IPS-18a (cell line): ENCODE measurements at regions not wholly inside any gene's neighbourhood (a gene's known extent, or its start where the extent isn't known, plus 50 kb on each side); places are given as distances from the start of the nearest gene placed in this dataset.

Experiments used
- H3K27ac ChIP-seq: one replicate; pipeline ENCODE4 v1.5.1; 2013; ENCODE audit warnings: low read length
- H3K27me3 ChIP-seq: one replicate; pipeline ENCODE4 v1.6.1; 2013; ENCODE audit warnings: mild to moderate bottlenecking, low read length; ENCODE audit not compliant: control insufficient read depth, insufficient read depth
- H3K36me3 ChIP-seq: one replicate; pipeline ENCODE4 v1.6.1; 2013; ENCODE audit warnings: low read depth, low read length; ENCODE audit not compliant: control insufficient read depth
- H3K4me1 ChIP-seq: one replicate; pipeline ENCODE4 v1.6.1; 2013; ENCODE audit warnings: low read depth, low read length; ENCODE audit not compliant: control insufficient read depth
- H3K4me3 ChIP-seq: one replicate; pipeline ENCODE4 v1.5.1; 2013; ENCODE audit warnings: low read length
- H3K9ac ChIP-seq: one replicate; pipeline ENCODE4 v1.6.1; 2013; ENCODE audit warnings: mild to moderate bottlenecking, low read length, moderate library complexity
- H3K9me3 ChIP-seq: one replicate; pipeline ENCODE4 v1.6.1; 2013; ENCODE audit warnings: low read depth, low read length; ENCODE audit not compliant: control insufficient read depth

- Histone ChIP-seq H3K36me3 (no peaks in the 10 kb centered on the region), H3K9ac (no peak overlapping the region), H3K9me3 (no peaks in the 10 kb centered on the region), H3K4me3 (no peak overlapping the region), H3K4me1 (no peaks in the 10 kb centered on the region), H3K27me3 (no peaks in the 10 kb centered on the region), H3K27ac (no peak overlapping the region)
Measured at GRCh38 chr9:92184041-92184564, 68.9 kb upstream of the SPTLC1 start.

GRCh38 chr9:92183449-92183848 lies 68.2 kb upstream of the SPTLC1 start:
- Histone ChIP-seq H3K9ac (no peak overlapping the region), H3K4me1 (no peaks in the 10 kb centered on the region), H3K4me3 (no peak overlapping the region), H3K36me3 (no peaks in the 10 kb centered on the region), H3K9me3 (no peaks in the 10 kb centered on the region), H3K27me3 (no peaks in the 10 kb centered on the region), H3K27ac (no peak overlapping the region)

GRCh38 chr9:92181296-92181695 lies 66.1 kb upstream of the SPTLC1 start:
- H3K9ac ChIP-seq = no peak overlapping the region
- H3K4me3 ChIP-seq = no peak overlapping the region

GRCh38 chr9:92180669-92181181 lies 65.5 kb upstream of the SPTLC1 start:
- no peaks in the 10 kb centered on the region for H3K9me3 ChIP-seq
- no peak overlapping the region for H3K27ac ChIP-seq
- no peaks in the 10 kb centered on the region for H3K36me3 ChIP-seq
- H3K9ac ChIP-seq = no peak overlapping the region
- H3K4me3 ChIP-seq = no peak overlapping the region
- H3K27me3 ChIP-seq = no peaks in the 10 kb centered on the region
- no peaks in the 10 kb centered on the region for H3K4me1 ChIP-seq

More at GRCh38 chr9:92181296-92181695, 66.1 kb upstream of the SPTLC1 start:
- Histone ChIP-seq H3K27ac (no peak overlapping the region), H3K27me3 (no peaks in the 10 kb centered on the region), H3K4me1 (no peaks in the 10 kb centered on the region), H3K9me3 (no peaks in the 10 kb centered on the region), H3K36me3 (no peaks in the 10 kb centered on the region)

GRCh38 chr9:92180002-92180400 lies 64.8 kb upstream of the SPTLC1 start:
- Histone ChIP-seq H3K4me1 (no peaks in the 10 kb centered on the region), H3K27ac (no peak overlapping the region), H3K9me3 (no peaks in the 10 kb centered on the region), H3K4me3 (no peak overlapping the region), H3K27me3 (no peaks in the 10 kb centered on the region), H3K9ac (no peak overlapping the region), H3K36me3 (no peaks in the 10 kb centered on the region)

GRCh38 chr9:92179286-92180001 lies 64.2 kb upstream of the SPTLC1 start:
- no peaks in the 10 kb centered on the region for H3K4me1 ChIP-seq
- no peak overlapping the region for H3K4me3 ChIP-seq
- no peak overlapping the region for H3K27ac ChIP-seq
- H3K9me3 ChIP-seq = no peaks in the 10 kb centered on the region
- H3K36me3 ChIP-seq = no peaks in the 10 kb centered on the region
- no peak overlapping the region for H3K9ac ChIP-seq
- H3K27me3 ChIP-seq = no peaks in the 10 kb centered on the region

GRCh38 chr9:92177591-92177990 lies 62.4 kb upstream of the SPTLC1 start:
- no peaks in the 10 kb centered on the region for H3K36me3 ChIP-seq
- no peaks in the 10 kb centered on the region for H3K9me3 ChIP-seq
- no peak overlapping the region for H3K9ac ChIP-seq
- no peak overlapping the region for H3K4me3 ChIP-seq
- no peak overlapping the region for H3K27ac ChIP-seq
- no peaks in the 10 kb centered on the region for H3K4me1 ChIP-seq
- H3K27me3 ChIP-seq = no peaks in the 10 kb centered on the region

GRCh38 chr9:92176800-92177185 lies 61.6 kb upstream of the SPTLC1 start:
- no peak overlapping the region for H3K9ac ChIP-seq
- no peak overlapping the region for H3K27ac ChIP-seq
- no peaks in the 10 kb centered on the region for H3K4me1 ChIP-seq
- H3K9me3 ChIP-seq = no peaks in the 10 kb centered on the region
- H3K36me3 ChIP-seq = no peaks in the 10 kb centered on the region
- H3K27me3 ChIP-seq = no peaks in the 10 kb centered on the region
- no peak overlapping the region for H3K4me3 ChIP-seq

- H3K4me1 ChIP-seq = no peaks in the 10 kb centered on the region
- no peak overlapping the region for H3K27ac ChIP-seq
- H3K36me3 ChIP-seq = no peaks in the 10 kb centered on the region
- no peaks in the 10 kb centered on the region for H3K27me3 ChIP-seq
- no peak overlapping the region for H3K4me3 ChIP-seq
- no peaks in the 10 kb centered on the region for H3K9me3 ChIP-seq
- no peak overlapping the region for H3K9ac ChIP-seq
Measured at GRCh38 chr9:92176068-92176799, 61.0 kb upstream of the SPTLC1 start.

GRCh38 chr9:92175441-92175840 lies 60.2 kb upstream of the SPTLC1 start:
- Histone ChIP-seq H3K36me3 (no peaks in the 10 kb centered on the region), H3K4me1 (no peaks in the 10 kb centered on the region), H3K27ac (no peak overlapping the region), H3K9ac (no peak overlapping the region), H3K9me3 (no peaks in the 10 kb centered on the region), H3K4me3 (no peak overlapping the region), H3K27me3 (no peaks in the 10 kb centered on the region)

- H3K4me3 ChIP-seq = no peak overlapping the region
- H3K9me3 ChIP-seq = no peaks in the 10 kb centered on the region
- H3K27ac ChIP-seq = no peak overlapping the region
Measured at GRCh38 chr9:92173318-92173717, 58.1 kb upstream of the SPTLC1 start.

More at GRCh38 chr9:92173318-92173717, 58.1 kb upstream of the SPTLC1 start:
- H3K27me3 ChIP-seq = no peaks in the 10 kb centered on the region
- no peaks in the 10 kb centered on the region for H3K4me1 ChIP-seq
- H3K36me3 ChIP-seq = no peaks in the 10 kb centered on the region
- no peak overlapping the region for H3K9ac ChIP-seq
